SK-N-SH treated with all-trans-retinoic acid at 6 μM for 48 hours (cell line): ENCODE measurements at regions not wholly inside any gene's neighbourhood (a gene's known extent, or its start where the extent isn't known, plus 50 kb on each side); places are given as distances from the start of the nearest gene placed in this dataset.

Source experiments
- ATAC-seq: fragments of 200-7000 bp; cut with Tn5 transposase; 3 replicates; pipeline ENCODE4 v1.9.1; 2020; ENCODE audit warnings: mild to moderate bottlenecking, moderate library complexity
- ARNTL ChIP-seq: fragments of 450-650 bp; formaldehyde crosslinking; IDR thresholded peaks from 2 replicates; pipeline ENCODE4 v1.5.0; 2020; ENCODE audit warnings: low read depth, mild to moderate bottlenecking, moderate library complexity, borderline replicate concordance
- BACH2 ChIP-seq: fragments of 250-450 bp; sonication (Bioruptor Pico); IDR thresholded peaks from 2 replicates; pipeline ENCODE4 v1.9.0; 2021; ENCODE audit warnings: mild to moderate bottlenecking, borderline replicate concordance
- CREB5 ChIP-seq: fragments of 250-450 bp; sonication (Bioruptor Pico); IDR thresholded peaks from 2 replicates; pipeline ENCODE4 v1.5.1; 2020; ENCODE audit warnings: low read depth, mild to moderate bottlenecking, moderate library complexity
- CSDC2 ChIP-seq: fragments of 250-450 bp; sonication (Bioruptor Pico); IDR thresholded peaks from 2 replicates; pipeline ENCODE4 v1.5.0; 2020; ENCODE audit warnings: mild to moderate bottlenecking, moderate library complexity
- ESRRG ChIP-seq: fragments of 250-450 bp; sonication (Bioruptor Pico); IDR thresholded peaks from 2 replicates; pipeline ENCODE4 v1.6.1; 2021; ENCODE audit warnings: mild to moderate bottlenecking
- GLIS3 ChIP-seq: fragments of 250-450 bp; sonication (Bioruptor Pico); IDR thresholded peaks from 2 replicates; pipeline ENCODE4 v1.5.0; 2020; ENCODE audit warnings: mild to moderate bottlenecking, moderate library complexity
- ISL1 ChIP-seq: fragments of 250-450 bp; sonication (Bioruptor Pico); IDR thresholded peaks from 2 replicates; pipeline ENCODE4 v2.1.2; 2022; ENCODE audit warnings: mild to moderate bottlenecking, moderate library complexity
- OSR1 ChIP-seq: fragments of 250-450 bp; sonication (Bioruptor Pico); IDR thresholded peaks from 2 replicates; pipeline ENCODE4 v1.8.0; 2022; ENCODE audit warnings: moderate library complexity, mild to moderate bottlenecking, inconsistent platforms
- PATZ1 ChIP-seq: fragments of 250-450 bp; sonication (Bioruptor Pico); IDR thresholded peaks from 2 replicates; pipeline ENCODE4 v1.8.0; 2020; ENCODE audit warnings: mild to moderate bottlenecking, moderate library complexity, borderline replicate concordance
- POU6F1 ChIP-seq: fragments of 250-450 bp; sonication (Bioruptor Pico); IDR thresholded peaks from 2 replicates; pipeline ENCODE4 v1.8.0; 2021; ENCODE audit warnings: low read depth, mild to moderate bottlenecking, moderate library complexity, borderline replicate concordance
- PPARA ChIP-seq: fragments of 250-450 bp; sonication (Bioruptor Pico); IDR thresholded peaks from 2 replicates; pipeline ENCODE4 v1.5.0; 2020; ENCODE audit warnings: mild to moderate bottlenecking, borderline replicate concordance
- RARB ChIP-seq: fragments of 250-450 bp; sonication (Bioruptor Pico); IDR thresholded peaks from 2 replicates; pipeline ENCODE4 v1.8.0; 2021; ENCODE audit warnings: mild to moderate bottlenecking, moderate library complexity
- SNAI2 ChIP-seq: fragments of 250-450 bp; sonication (Bioruptor Pico); IDR thresholded peaks from 2 replicates; pipeline ENCODE4 v1.5.0; 2020; ENCODE audit warnings: mild to moderate bottlenecking, moderate library complexity
- TCF4 ChIP-seq: fragments of 250-450 bp; sonication (Bioruptor Pico); IDR thresholded peaks from 2 replicates; pipeline ENCODE4 v1.8.0; 2021; ENCODE audit warnings: mild to moderate bottlenecking, moderate library complexity, borderline replicate concordance
- TSHZ2 ChIP-seq: fragments of 250-450 bp; sonication (Bioruptor Pico); IDR thresholded peaks from 2 replicates; pipeline ENCODE4 v1.5.0; 2020; ENCODE audit warnings: mild to moderate bottlenecking, moderate library complexity
- ZFP3 ChIP-seq: fragments of 250-450 bp; sonication (Bioruptor Pico); IDR thresholded peaks from 2 replicates; pipeline ENCODE4 v1.5.0; 2020; ENCODE audit warnings: mild to moderate bottlenecking, moderate library complexity
- ZFP30 ChIP-seq: fragments of 450-650 bp; formaldehyde crosslinking; IDR thresholded peaks from 2 replicates; pipeline ENCODE4 v1.5.0; 2022; ENCODE audit warnings: mild to moderate bottlenecking, moderate library complexity
- ZNF565 ChIP-seq: fragments of 450-650 bp; formaldehyde crosslinking; conservative IDR thresholded peaks from 2 replicates; pipeline ENCODE4 v1.5.0; 2020; ENCODE audit warnings: low read depth, mild to moderate bottlenecking, moderate library complexity
- ZNF70 ChIP-seq: fragments of 450-650 bp; formaldehyde crosslinking; IDR thresholded peaks from 2 replicates; pipeline ENCODE4 v1.5.0; 2020; ENCODE audit warnings: mild to moderate bottlenecking, moderate library complexity
- ZNF8 ChIP-seq: fragments of 450-650 bp; formaldehyde crosslinking; IDR thresholded peaks from 2 replicates; pipeline ENCODE4 v1.5.0; 2020; ENCODE audit warnings: mild to moderate bottlenecking, moderate library complexity

GRCh38 chr6:235763-236360, 56.4 kb upstream of the DUSP22 start:
- TF ChIP-seq ZNF70 (CRISPR knock-in tag) (no peak), GLIS3 (CRISPR knock-in tag) (no peak), SNAI2 (CRISPR knock-in tag) (no peak), TSHZ2 (CRISPR knock-in tag) (no peak), POU6F1 (no peak), CSDC2 (CRISPR knock-in tag) (no peak), ISL1 (no peak), OSR1 (CRISPR knock-in tag) (no peak), PPARA (CRISPR knock-in tag) (no peak), CREB5 (CRISPR knock-in tag) (no peak), ZNF565 (CRISPR knock-in tag) (no peak), ZNF8 (CRISPR knock-in tag) (no peak), RARB (CRISPR knock-in tag) (no peak), ARNTL (no peak), ZFP30 (no peak)
- peak; percentile 66 for ATAC-seq

- ATAC-seq = peak; percentile 31; the same call in 2 of the 3 replicates
- TF ChIP-seq CSDC2 (CRISPR knock-in tag) = no peak
- no peak for TF ChIP-seq ISL1
- TF ChIP-seq TCF4 (CRISPR knock-in tag) = no peak
- no peak for TF ChIP-seq PATZ1 (CRISPR knock-in tag)
- TF ChIP-seq ESRRG = no peak
- no peak for TF ChIP-seq ZNF8 (CRISPR knock-in tag)
- TF ChIP-seq BACH2 (CRISPR knock-in tag) = no peak
- TF ChIP-seq ZFP3 = no peak
- no peak for TF ChIP-seq TSHZ2 (CRISPR knock-in tag)
- TF ChIP-seq ZNF70 (CRISPR knock-in tag) = no peak
- no peak for TF ChIP-seq PPARA (CRISPR knock-in tag)
- no peak for TF ChIP-seq POU6F1
- no peak for TF ChIP-seq ARNTL
- no peak for TF ChIP-seq SNAI2 (CRISPR knock-in tag)
Measured at GRCh38 chr6:236519-236918, 55.8 kb upstream of the DUSP22 start.
